ENCODE measurements at regions not wholly inside any gene's neighbourhood (a gene's known extent, or its start where the extent isn't known, plus 50 kb on each side); places are given as distances from the start of the nearest gene placed in this dataset.

DNA sequence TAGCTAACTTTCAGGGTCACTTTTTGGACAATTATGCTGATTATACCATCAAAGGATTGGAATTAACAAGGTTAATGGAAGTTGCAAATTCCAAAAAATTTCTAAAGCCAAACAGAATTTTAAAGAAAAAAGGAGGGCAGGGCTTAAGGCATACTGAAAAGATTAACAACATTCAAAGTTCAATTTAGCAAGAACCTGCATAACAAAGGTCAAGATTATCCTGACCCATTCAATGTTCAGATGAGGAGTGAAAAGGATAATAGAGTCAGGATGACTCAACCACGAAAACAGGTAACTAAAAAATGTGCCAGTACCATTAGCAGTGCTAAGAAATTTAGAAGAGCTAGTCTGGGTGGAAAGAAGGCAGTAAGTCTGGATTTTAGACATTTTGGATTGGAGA, 139.8 kb upstream of the HNMT start:
- Histone ChIP-seq H3K9me3 (no peaks in the 10 kb centered on the region), H3K4me3 (ENCODE audit: low read depth, low read length) (no peak overlapping the region), H3K4me1 (no peaks in the 10 kb centered on the region), H3K27me3 (no peaks in the 10 kb centered on the region), H3K36me3 (no peaks in the 10 kb centered on the region)
- TF ChIP-seq, protein P1, sequence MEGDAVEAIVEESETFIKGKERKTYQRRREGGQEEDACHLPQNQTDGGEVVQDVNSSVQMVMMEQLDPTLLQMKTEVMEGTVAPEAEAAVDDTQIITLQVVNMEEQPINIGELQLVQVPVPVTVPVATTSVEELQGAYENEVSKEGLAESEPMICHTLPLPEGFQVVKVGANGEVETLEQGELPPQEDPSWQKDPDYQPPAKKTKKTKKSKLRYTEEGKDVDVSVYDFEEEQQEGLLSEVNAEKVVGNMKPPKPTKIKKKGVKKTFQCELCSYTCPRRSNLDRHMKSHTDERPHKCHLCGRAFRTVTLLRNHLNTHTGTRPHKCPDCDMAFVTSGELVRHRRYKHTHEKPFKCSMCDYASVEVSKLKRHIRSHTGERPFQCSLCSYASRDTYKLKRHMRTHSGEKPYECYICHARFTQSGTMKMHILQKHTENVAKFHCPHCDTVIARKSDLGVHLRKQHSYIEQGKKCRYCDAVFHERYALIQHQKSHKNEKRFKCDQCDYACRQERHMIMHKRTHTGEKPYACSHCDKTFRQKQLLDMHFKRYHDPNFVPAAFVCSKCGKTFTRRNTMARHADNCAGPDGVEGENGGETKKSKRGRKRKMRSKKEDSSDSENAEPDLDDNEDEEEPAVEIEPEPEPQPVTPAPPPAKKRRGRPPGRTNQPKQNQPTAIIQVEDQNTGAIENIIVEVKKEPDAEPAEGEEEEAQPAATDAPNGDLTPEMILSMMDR (IDR thresholded peaks at IDR 0.05; ENCODE audit: low read depth, low read length), result no peak
- DNase-seq, result no peak

DNA sequence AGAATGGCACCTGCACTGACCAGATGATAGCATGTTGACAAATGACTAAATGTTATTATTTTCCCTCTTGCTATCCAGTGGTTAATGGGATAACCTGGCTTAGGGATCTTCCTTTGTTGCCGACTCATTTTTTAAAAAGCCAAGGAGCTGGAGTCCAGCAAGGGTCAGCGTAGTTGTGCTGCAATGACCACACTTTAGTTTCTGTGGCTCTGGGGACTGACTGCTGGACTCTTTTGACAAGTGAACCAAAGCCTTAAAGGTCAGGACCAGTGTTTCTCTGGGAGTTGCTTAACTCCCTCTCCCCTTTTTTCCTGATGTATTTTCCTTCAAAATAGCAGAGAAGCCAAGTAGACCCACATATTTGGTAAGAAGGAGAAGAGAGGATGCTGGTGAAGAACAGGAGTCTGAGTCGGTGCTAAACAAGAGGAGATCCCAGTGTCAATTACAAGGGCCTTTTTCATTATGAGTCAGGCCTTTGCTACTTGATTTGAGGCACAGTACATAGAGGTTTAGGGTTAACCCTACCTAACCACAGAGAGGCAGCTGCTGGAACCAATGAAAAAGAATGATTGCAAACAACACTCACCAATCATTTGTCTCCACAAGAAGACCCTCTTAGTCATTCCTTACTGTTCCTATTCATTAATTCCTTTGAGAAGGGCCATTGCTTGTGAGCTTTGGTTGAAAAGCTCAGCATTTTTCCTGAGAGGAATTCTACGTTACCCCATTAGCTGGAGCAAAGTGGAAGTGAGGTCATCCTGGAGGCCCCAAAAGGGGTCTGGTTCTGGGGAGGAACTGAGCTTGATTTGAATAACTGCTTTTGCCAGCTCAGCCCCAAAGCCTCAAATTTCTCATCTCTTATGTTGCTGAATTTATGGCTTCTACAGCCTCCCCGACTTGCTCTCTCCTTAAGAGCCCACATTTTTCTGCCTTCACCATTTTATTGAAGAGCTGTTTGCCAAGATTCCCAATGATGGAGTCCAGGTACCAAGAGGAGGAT, 137.6 kb upstream of the HNMT start:
- TF ChIP-seq, protein P1 (IDR thresholded peaks at IDR 0.05; ENCODE audit: low read depth, low read length), result no peak
- Histone ChIP-seq H3K4me1 (no peaks in the 10 kb centered on the region), H3K36me3 (no peaks in the 10 kb centered on the region), H3K4me3 (ENCODE audit: low read depth, low read length) (no peak overlapping the region), H3K9me3 (no peaks in the 10 kb centered on the region), H3K27me3 (no peaks in the 10 kb centered on the region)
- DNase-seq, result no peak

DNA sequence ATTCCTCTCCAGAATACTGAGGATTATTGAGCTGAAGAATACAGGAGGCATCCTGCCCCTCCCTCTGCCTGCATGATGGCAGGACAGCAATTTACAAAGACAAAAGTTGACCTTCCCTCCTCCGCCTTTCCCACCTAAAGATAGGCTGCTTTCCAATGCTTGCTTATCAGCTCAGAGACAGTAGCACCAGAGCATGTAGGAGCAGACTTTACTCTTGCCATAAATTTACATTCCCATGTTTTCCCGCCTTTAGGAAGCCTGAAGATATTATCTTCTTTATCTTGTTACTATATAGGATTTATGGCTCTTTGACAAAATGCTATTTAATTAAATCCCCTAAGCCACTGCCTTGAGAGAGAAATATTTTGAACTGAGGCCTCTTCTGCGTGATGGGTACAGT, 135.6 kb upstream of the HNMT start:
- Histone ChIP-seq H3K4me3 (ENCODE audit: low read depth, low read length) (no peak overlapping the region), H3K27me3 (no peaks in the 10 kb centered on the region), H3K4me1 (no peaks in the 10 kb centered on the region), H3K36me3 (no peaks in the 10 kb centered on the region), H3K9me3 (no peaks in the 10 kb centered on the region)
- TF ChIP-seq, protein P1 (IDR thresholded peaks at IDR 0.05; ENCODE audit: low read depth, low read length), result no peak
- DNase-seq, result no peak

DNA sequence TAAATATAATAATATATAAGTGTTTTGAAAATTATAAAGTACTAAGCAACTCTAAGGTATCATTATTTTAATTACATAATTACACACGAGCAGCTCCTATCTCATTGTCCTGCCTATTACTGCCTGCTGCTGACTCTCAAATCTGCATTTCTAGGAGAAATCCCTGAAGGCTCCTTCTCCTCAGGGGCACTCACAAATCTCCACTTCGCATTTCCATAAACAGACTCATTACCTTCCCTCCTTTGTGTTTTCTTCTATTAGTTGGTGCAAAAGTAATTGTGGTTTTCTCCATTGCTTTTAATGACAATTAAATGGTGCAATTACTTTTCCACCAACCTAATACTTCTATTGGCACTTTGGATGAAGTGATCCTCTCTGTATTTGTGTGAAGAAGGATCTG, 135.0 kb upstream of the HNMT start:
- H3K36me3 ChIP-seq, result no peaks in the 10 kb centered on the region
- no peaks in the 10 kb centered on the region for H3K4me1 ChIP-seq
- TF ChIP-seq, protein P1 (IDR thresholded peaks at IDR 0.05; ENCODE audit: low read depth, low read length), result no peak
- H3K27me3 ChIP-seq, result no peaks in the 10 kb centered on the region
- H3K9me3 ChIP-seq, result no peaks in the 10 kb centered on the region
- DNase-seq, result no peak
- no peak overlapping the region for H3K4me3 ChIP-seq (ENCODE audit: low read depth, low read length)

DNA sequence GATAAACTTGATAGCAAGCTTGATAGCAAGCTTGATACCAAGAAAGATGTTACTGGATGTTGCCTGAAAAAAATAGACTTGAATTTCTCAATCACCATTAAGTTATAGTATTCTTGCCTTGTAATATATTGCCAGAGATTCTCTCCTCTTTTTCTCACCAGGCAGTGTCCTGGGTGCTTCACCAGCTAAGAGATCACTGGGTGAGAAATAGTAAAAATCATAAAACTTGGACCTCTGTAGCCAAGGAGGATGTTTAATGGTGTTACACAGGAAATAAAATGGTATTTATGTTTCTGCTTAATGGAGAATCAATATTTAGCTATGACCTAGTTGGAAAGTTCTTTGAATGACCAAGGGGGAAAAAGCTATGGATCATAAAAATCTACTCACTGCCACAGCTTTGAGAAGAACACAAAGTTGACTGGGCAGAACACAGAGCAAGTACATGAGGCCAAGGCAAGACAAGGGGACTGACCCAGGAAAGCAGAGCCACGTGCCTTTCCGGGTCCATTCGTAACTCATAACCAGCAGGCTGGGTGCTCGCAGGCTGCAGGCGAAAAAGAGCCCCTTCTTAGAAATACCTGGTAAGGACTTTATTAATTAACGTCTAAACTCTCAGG, 129.4 kb upstream of the HNMT start:
- TF ChIP-seq, protein P1 (IDR thresholded peaks at IDR 0.05; ENCODE audit: low read depth, low read length), result no peak
- no peaks in the 10 kb centered on the region for H3K36me3 ChIP-seq
- no peaks in the 10 kb centered on the region for H3K4me1 ChIP-seq
- H3K9me3 ChIP-seq, result no peaks in the 10 kb centered on the region
- H3K27me3 ChIP-seq, result no peaks in the 10 kb centered on the region
- DNase-seq, result no peak
- H3K4me3 ChIP-seq (ENCODE audit: low read depth, low read length), result no peak overlapping the region

DNA sequence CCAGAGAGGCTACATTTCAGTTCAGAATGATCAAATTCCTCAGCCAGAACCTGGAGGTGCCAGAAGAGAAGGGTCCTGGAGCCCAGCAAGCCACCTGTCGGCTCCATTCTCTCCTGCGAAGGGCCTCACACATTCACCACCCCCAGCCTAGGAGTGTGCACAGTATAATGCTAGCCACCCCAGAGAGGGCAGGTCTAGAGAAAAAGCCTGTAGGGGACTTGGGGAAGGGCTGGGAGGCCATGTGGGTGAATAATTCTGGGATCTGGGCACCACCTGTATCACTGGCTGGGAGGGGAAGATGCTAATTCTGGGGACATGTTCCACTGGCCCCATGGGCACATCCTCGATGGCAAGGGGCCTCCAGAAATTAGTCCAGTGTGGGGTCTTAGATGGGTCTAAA, 127.6 kb upstream of the HNMT start:
- Histone ChIP-seq H3K4me3 (ENCODE audit: low read depth, low read length) (no peak overlapping the region), H3K27me3 (no peaks in the 10 kb centered on the region)

More for the DNA sequence above, 127.6 kb upstream of the HNMT start:
- TF ChIP-seq, protein P1 (IDR thresholded peaks at IDR 0.05; ENCODE audit: low read depth, low read length), result no peak
- Histone ChIP-seq H3K4me1 (no peaks in the 10 kb centered on the region), H3K36me3 (no peaks in the 10 kb centered on the region), H3K9me3 (no peaks in the 10 kb centered on the region)
- no peak for DNase-seq

Measured in BE2C (cell line).